Lung (tissue), 11 donors: ENCODE measurements at regions not wholly inside any gene's neighbourhood (a gene's known extent, or its start where the extent isn't known, plus 50 kb on each side); places are given as distances from the start of the nearest gene placed in this dataset.
A peak's percentile ranks its signal among the peaks of the same experiment; 100 is the strongest.

Experiments
- ATAC-seq: fragments of 200-7000 bp; cut with Tn5 transposase; one replicate; pipeline ENCODE4 v1.9.1; 2020; ENCODE audit warnings: moderate number of reproducible peaks; ENCODE audit not compliant: insufficient read depth, low FRiP score
- DNase-seq, 3 donors: peaks; one replicate each; pipeline ENCODE4 v3.0.0-alpha.2; 2013 to 2017
- H3K27ac ChIP-seq, 2 donors: one replicate each; pipeline ENCODE4 v1.5.1; 2013; ENCODE audit warnings: mild to moderate bottlenecking in 2 of 2, moderate library complexity in 2 of 2, control low read depth in 1 of 2, inconsistent platforms in 1 of 2, low read depth in 1 of 2, low read length in 1 of 2
- H3K27me3 ChIP-seq, 3 donors: one replicate each; pipeline ENCODE4 v1.5.1; 2013; ENCODE audit warnings: low read length in 2 of 3; ENCODE audit not compliant: control insufficient read depth in 3 of 3, insufficient read depth in 3 of 3
- H3K36me3 ChIP-seq, 4 donors: one replicate each; pipeline ENCODE4 v1.5.1; 2013; ENCODE audit warnings: low read length in 4 of 4, mild to moderate bottlenecking in 1 of 4, moderate library complexity in 1 of 4; ENCODE audit not compliant: control insufficient read depth in 4 of 4, insufficient read depth in 4 of 4
- H3K4me1 ChIP-seq, 5 donors: one replicate each; pipeline ENCODE4 v1.5.1; 2013; ENCODE audit warnings: low read length in 5 of 5, mild to moderate bottlenecking in 2 of 5, moderate library complexity in 1 of 5; ENCODE audit not compliant: control insufficient read depth in 5 of 5, insufficient read depth in 5 of 5
- H3K4me3 ChIP-seq: one replicate; pipeline ENCODE4 v1.5.1; 2013; ENCODE audit warnings: mild to moderate bottlenecking, control low read depth, moderate library complexity
- H3K9ac ChIP-seq, 2 donors: one replicate each; pipeline ENCODE4 v1.5.1; 2013; ENCODE audit warnings: low read length in 2 of 2, control low read depth in 1 of 2; ENCODE audit not compliant: insufficient read depth in 1 of 2
- H3K9me3 ChIP-seq, 4 donors: one replicate each; pipeline ENCODE4 v1.5.1; 2013; ENCODE audit warnings: low read length in 3 of 4, mild to moderate bottlenecking in 1 of 4, moderate library complexity in 1 of 4; ENCODE audit not compliant: control insufficient read depth in 4 of 4, insufficient read depth in 3 of 4
- CTCF ChIP-seq: IDR thresholded peaks from 2 replicates; pipeline ENCODE4 v1.5.1; 2012; ENCODE audit warnings: mild to moderate bottlenecking; ENCODE audit errors: control extremely low read depth, extremely low read depth
- WGBS, 2 donors: extraction: QIAGEN DNeasy Blood & Tissue Kit; methylation state at CpG; one replicate each; pipeline ENCODE4 v1.1.7; 2013; 5-methylcytosine and 5-hydroxymethylcytosine counted together
- donor health status: control.
- donor health status: control.
- donor health status: Bipolar disorder and iron deficiency.
- donor health status: healthy.
- donor health status: DM: yes; HTN: yes; CAD: no.

- Histone ChIP-seq H3K9ac (no peak overlapping the region), H3K9me3 (no peaks in the 10 kb centered on the region), H3K36me3 (no peaks in the 10 kb centered on the region), H3K27me3 (peaks cover 0 to 2% (median 0%) of the 10 kb centered on the region in 3 donors), H3K4me1 (no peaks in the 10 kb centered on the region), H3K27ac (no peak overlapping the region), H3K4me3 (no peak overlapping the region)
- ATAC-seq (no peak), DNase-seq (peak in 2 of 3 donors; percentile 6 to 31)
- no peak for TF ChIP-seq CTCF
- WGBS, 2 donors: 30 to 33% methylated on average over 3 of the region's 3 CpGs
These were observed 460.9 kb downstream of the RIT2 start for GRCh38 chr18:42654556-42654955.

- no peak overlapping the region for H3K4me3 ChIP-seq
- WGBS, 2 donors: 77 to 81% methylated on average over 1 of the region's 1 CpG
- no peaks in the 10 kb centered on the region for H3K4me1 ChIP-seq
- no peak for ATAC-seq
- H3K9ac ChIP-seq: no peak overlapping the region
- no peak overlapping the region for H3K27ac ChIP-seq
- H3K36me3 ChIP-seq: no peaks in the 10 kb centered on the region
- no peak for DNase-seq
- TF ChIP-seq CTCF: no peak
- H3K27me3 ChIP-seq: peaks cover 0 to 2% (median 0%) of the 10 kb centered on the region in 3 donors
- no peaks in the 10 kb centered on the region for H3K9me3 ChIP-seq
These were observed 457.9 kb downstream of the RIT2 start for GRCh38 chr18:42657551-42657950.

GRCh38 chr18:42658171-42658570 lies 457.3 kb downstream of the RIT2 start:
- Histone ChIP-seq H3K36me3 (no peaks in the 10 kb centered on the region), H3K9ac (no peak overlapping the region), H3K4me3 (no peak overlapping the region), H3K4me1 (no peaks in the 10 kb centered on the region), H3K27me3 (peaks cover 0 to 2% (median 0%) of the 10 kb centered on the region in 3 donors), H3K9me3 (no peaks in the 10 kb centered on the region), H3K27ac (no peak overlapping the region)
- no peak for ATAC-seq
- 95 to 97% methylated on average over 3 of the region's 3 CpGs for WGBS, 2 donors
- no peak for TF ChIP-seq CTCF
- no peak for DNase-seq

GRCh38 chr18:42659187-42659586 lies 456.3 kb downstream of the RIT2 start:
- Histone ChIP-seq H3K9me3 (no peaks in the 10 kb centered on the region), H3K27me3 (peaks cover 0 to 2% (median 0%) of the 10 kb centered on the region in 3 donors), H3K9ac (no peak overlapping the region), H3K4me3 (no peak overlapping the region), H3K27ac (no peak overlapping the region), H3K36me3 (no peaks in the 10 kb centered on the region), H3K4me1 (no peaks in the 10 kb centered on the region)
- no peak for ATAC-seq
- no peak for TF ChIP-seq CTCF
- WGBS, 2 donors: 89 to 95% methylated on average over 1 of the region's 1 CpG
- no peak for DNase-seq
